ENCODE measurements at regions not wholly inside any gene's neighbourhood (a gene's known extent, or its start where the extent isn't known, plus 50 kb on each side); places are given as distances from the start of the nearest gene placed in this dataset.
"Not testable (repeated sequence)": the region's sequence is repeated elsewhere in the genome, so short reads cannot be mapped to it uniquely, and the experiment has no call there.

GRCh38 chr10:33871061-33871956, 536.8 kb upstream of the NRP1 start:
- 83 to 85% methylated on average over 5 of the region's 5 CpGs for WGBS, 2 donors
- H3K9me3 ChIP-seq = no peaks in the 10 kb centered on the region
- TF ChIP-seq CTCF (IDR thresholded peaks at IDR 0.05) (no peak), POLR2A (IDR thresholded peaks at IDR 0.05) (no peak)
- intact Hi-C loops (cut with DNase I) = no loop called here
- DNase-seq = no peak
- peaks cover 0 to 2% (median 0%) of the 10 kb centered on the region in 3 donors for H3K4me1 ChIP-seq
- H3K27me3 ChIP-seq = no peaks in the 10 kb centered on the region
- no peak overlapping the region for H3K4me3 ChIP-seq
- no peak overlapping the region for H3K27ac ChIP-seq
- H3K36me3 ChIP-seq = no peaks in the 10 kb centered on the region

- Histone ChIP-seq H3K9me3 (no peaks in the 10 kb centered on the region), H3K27me3 (no peaks in the 10 kb centered on the region), H3K27ac (peak overlapping the region in 1 of 4 donors; percentile 2), H3K36me3 (no peaks in the 10 kb centered on the region), H3K4me1 (no peaks in the 10 kb centered on the region), H3K4me3 (no peak overlapping the region)
- TF ChIP-seq POLR2A (IDR thresholded peaks at IDR 0.05) (no peak), CTCF (IDR thresholded peaks at IDR 0.05) (no peak)
- no peak for DNase-seq
- WGBS, 2 donors = 63 to 68% methylated on average over 2 of the region's 2 CpGs
- intact Hi-C loops (cut with DNase I) = no loop called here
Measured at GRCh38 chr10:33869481-33869880, 535.0 kb upstream of the NRP1 start.

- H3K27ac ChIP-seq = peak overlapping the region in 1 of 4 donors; percentile 2
- WGBS, 2 donors = 71 to 75% methylated on average over 3 of the region's 3 CpGs
- TF ChIP-seq POLR2A (IDR thresholded peaks at IDR 0.05) (no peak), CTCF (IDR thresholded peaks at IDR 0.05) (no peak)
- H3K36me3 ChIP-seq = no peaks in the 10 kb centered on the region
- no peak for DNase-seq
- no peaks in the 10 kb centered on the region for H3K9me3 ChIP-seq
- intact Hi-C loops (cut with DNase I) = no loop called here
- H3K4me3 ChIP-seq = no peak overlapping the region
- H3K27me3 ChIP-seq = no peaks in the 10 kb centered on the region
- no peaks in the 10 kb centered on the region for H3K4me1 ChIP-seq
Measured at GRCh38 chr10:33869028-33869427, 534.6 kb upstream of the NRP1 start.

- H3K36me3 ChIP-seq; DNase-seq; H3K4me1 ChIP-seq; H3K4me3 ChIP-seq; H3K27ac ChIP-seq; H3K9me3 ChIP-seq; H3K27me3 ChIP-seq; intact Hi-C loops (cut with DNase I): not testable (repeated sequence)
- 80 to 86% methylated on average over 7 to 8 of the region's 8 CpGs for WGBS, 2 donors
Measured at GRCh38 chr10:33867199-33867789, 532.8 kb upstream of the NRP1 start.

- DNase-seq = no peak
- intact Hi-C loops (cut with DNase I) = no loop called here
- H3K4me3 ChIP-seq = no peak overlapping the region
- H3K4me1 ChIP-seq = peaks cover 0 to 9% (median 0%) of the 10 kb centered on the region in 3 donors
- H3K9me3 ChIP-seq = no peaks in the 10 kb centered on the region
- H3K36me3 ChIP-seq = no peaks in the 10 kb centered on the region
- H3K27me3 ChIP-seq = no peaks in the 10 kb centered on the region
- 70 to 78% methylated on average over 3 of the region's 3 CpGs for WGBS, 2 donors
- no peak overlapping the region for H3K27ac ChIP-seq
- TF ChIP-seq POLR2A (IDR thresholded peaks at IDR 0.05) (no peak), CTCF (IDR thresholded peaks at IDR 0.05) (no peak)
Measured at GRCh38 chr10:33863352-33863751, 528.9 kb upstream of the NRP1 start.
